ENCODE measurements at regions not wholly inside any gene's neighbourhood (a gene's known extent, or its start where the extent isn't known, plus 50 kb on each side); places are given as distances from the start of the nearest gene placed in this dataset.
"Not testable (repeated sequence)": the region's sequence is repeated elsewhere in the genome, so short reads cannot be mapped to it uniquely, and the experiment has no call there.

GRCh38 chr14:104230946-104231345 is 92.6 kb downstream of the KIF26A start:
- DNase-seq (ENCODE audit: low read depth in 4 of 4, low spot score in 2 of 4): no peak

GRCh38 chr14:104232070-104232484 is 93.7 kb downstream of the KIF26A start:
- DNase-seq (ENCODE audit: low read depth in 4 of 4, low spot score in 2 of 4): no peak

- DNase-seq (ENCODE audit: low read depth in 4 of 4, low spot score in 2 of 4): not testable (repeated sequence)
Observed at GRCh38 chr14:104234007-104234786, 95.8 kb downstream of the KIF26A start.

GRCh38 chr14:104235686-104236085 is 97.3 kb downstream of the KIF26A start:
- DNase-seq (ENCODE audit: low read depth in 4 of 4, low spot score in 2 of 4): no peak

- no peak for DNase-seq (ENCODE audit: low read depth in 4 of 4, low spot score in 2 of 4)
Observed at GRCh38 chr14:104237651-104238423, 99.5 kb downstream of the KIF26A start.

- no peak for DNase-seq (ENCODE audit: low read depth in 4 of 4, low spot score in 2 of 4)
Observed at GRCh38 chr14:104238424-104239184, 100.2 kb downstream of the KIF26A start.

GRCh38 chr14:104239185-104239775 is 100.9 kb downstream of the KIF26A start:
- no peak for DNase-seq (ENCODE audit: low read depth in 4 of 4, low spot score in 2 of 4)

- no peak for DNase-seq (ENCODE audit: low read depth in 4 of 4, low spot score in 2 of 4)
Observed at GRCh38 chr14:104239861-104240301, 101.5 kb downstream of the KIF26A start.

- DNase-seq (ENCODE audit: low read depth in 4 of 4, low spot score in 2 of 4): no peak
Observed at GRCh38 chr14:104240434-104241157, 102.2 kb downstream of the KIF26A start.

GRCh38 chr14:104243200-104243599 is 104.8 kb downstream of the KIF26A start:
- DNase-seq (ENCODE audit: low read depth in 4 of 4, low spot score in 2 of 4): no peak

- DNase-seq (ENCODE audit: low read depth in 4 of 4, low spot score in 2 of 4): no peak
Observed at GRCh38 chr14:104244221-104245011, 106.0 kb downstream of the KIF26A start.

GRCh38 chr14:104245075-104245474 is 106.7 kb downstream of the KIF26A start:
- DNase-seq (ENCODE audit: low read depth in 4 of 4, low spot score in 2 of 4): no peak

- DNase-seq (ENCODE audit: low read depth in 4 of 4, low spot score in 2 of 4): no peak
Observed at GRCh38 chr14:104245723-104246122, 107.3 kb downstream of the KIF26A start.

- DNase-seq (ENCODE audit: low read depth in 4 of 4, low spot score in 2 of 4): no peak
Observed at GRCh38 chr14:104246401-104247335, 108.3 kb downstream of the KIF26A start.

GRCh38 chr14:104247336-104248202 is 109.2 kb downstream of the KIF26A start:
- no peak for DNase-seq (ENCODE audit: low read depth in 4 of 4, low spot score in 2 of 4)

GRCh38 chr14:104248203-104249055 is 110.0 kb downstream of the KIF26A start:
- DNase-seq (ENCODE audit: low read depth in 4 of 4, low spot score in 2 of 4): no peak
